ENCODE measurements at regions not wholly inside any gene's neighbourhood (a gene's known extent, or its start where the extent isn't known, plus 50 kb on each side); places are given as distances from the start of the nearest gene placed in this dataset.

GRCh38 chr17:53891726-53892125, 69.0 kb downstream of the KIF2B start:
- Histone ChIP-seq H3K36me3 (ENCODE audit: insufficient read depth, low read length) (no peaks in the 10 kb centered on the region), H3K27ac (ENCODE audit: low read depth, low read length, poor library complexity, severe bottlenecking) (no peak overlapping the region), H3K4me3 (ENCODE audit: low read depth, low read length, poor library complexity, severe bottlenecking) (no peak overlapping the region), H3K4me1 (ENCODE audit: insufficient read depth, low read length, severe bottlenecking) (no peaks in the 10 kb centered on the region), H2AFZ (ENCODE audit: low read length) (no peak overlapping the region), H3K27me3 (ENCODE audit: insufficient read depth, low read length) (no peaks in the 10 kb centered on the region), H3K9ac (ENCODE audit: low read length) (no peak overlapping the region), H3F3A (ENCODE audit: insufficient read depth, low read length) (no peaks in the 10 kb centered on the region), H4K20me1 (ENCODE audit: insufficient read depth, low read length) (no peaks in the 10 kb centered on the region), H3K4me2 (ENCODE audit: low read length) (no peak overlapping the region), H3K9me3 (ENCODE audit: low read length) (no peaks in the 10 kb centered on the region), H3K79me2 (ENCODE audit: insufficient read depth, low read length) (no peaks in the 10 kb centered on the region), H3K9me2 (ENCODE audit: low read depth, low read length) (no peaks in the 10 kb centered on the region)
- TF ChIP-seq EZH2 (IDR thresholded peaks at IDR 0.05; ENCODE audit: borderline replicate concordance, low read length), result no peak
- TF ChIP-seq, protein P1, sequence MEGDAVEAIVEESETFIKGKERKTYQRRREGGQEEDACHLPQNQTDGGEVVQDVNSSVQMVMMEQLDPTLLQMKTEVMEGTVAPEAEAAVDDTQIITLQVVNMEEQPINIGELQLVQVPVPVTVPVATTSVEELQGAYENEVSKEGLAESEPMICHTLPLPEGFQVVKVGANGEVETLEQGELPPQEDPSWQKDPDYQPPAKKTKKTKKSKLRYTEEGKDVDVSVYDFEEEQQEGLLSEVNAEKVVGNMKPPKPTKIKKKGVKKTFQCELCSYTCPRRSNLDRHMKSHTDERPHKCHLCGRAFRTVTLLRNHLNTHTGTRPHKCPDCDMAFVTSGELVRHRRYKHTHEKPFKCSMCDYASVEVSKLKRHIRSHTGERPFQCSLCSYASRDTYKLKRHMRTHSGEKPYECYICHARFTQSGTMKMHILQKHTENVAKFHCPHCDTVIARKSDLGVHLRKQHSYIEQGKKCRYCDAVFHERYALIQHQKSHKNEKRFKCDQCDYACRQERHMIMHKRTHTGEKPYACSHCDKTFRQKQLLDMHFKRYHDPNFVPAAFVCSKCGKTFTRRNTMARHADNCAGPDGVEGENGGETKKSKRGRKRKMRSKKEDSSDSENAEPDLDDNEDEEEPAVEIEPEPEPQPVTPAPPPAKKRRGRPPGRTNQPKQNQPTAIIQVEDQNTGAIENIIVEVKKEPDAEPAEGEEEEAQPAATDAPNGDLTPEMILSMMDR (IDR thresholded peaks at IDR 0.05; ENCODE audit: low read length), result no peak

GRCh38 chr17:53892222-53892621, 69.5 kb downstream of the KIF2B start:
- Histone ChIP-seq H3K9me3 (ENCODE audit: low read length) (no peaks in the 10 kb centered on the region), H3K36me3 (ENCODE audit: insufficient read depth, low read length) (no peaks in the 10 kb centered on the region), H2AFZ (ENCODE audit: low read length) (no peak overlapping the region), H3K9me2 (ENCODE audit: low read depth, low read length) (no peaks in the 10 kb centered on the region), H3K27ac (ENCODE audit: low read depth, low read length, poor library complexity, severe bottlenecking) (no peak overlapping the region), H4K20me1 (ENCODE audit: insufficient read depth, low read length) (no peaks in the 10 kb centered on the region), H3K79me2 (ENCODE audit: insufficient read depth, low read length) (no peaks in the 10 kb centered on the region), H3K9ac (ENCODE audit: low read length) (no peak overlapping the region), H3K27me3 (ENCODE audit: insufficient read depth, low read length) (no peaks in the 10 kb centered on the region), H3K4me1 (ENCODE audit: insufficient read depth, low read length, severe bottlenecking) (no peaks in the 10 kb centered on the region), H3K4me2 (ENCODE audit: low read length) (no peak overlapping the region), H3F3A (ENCODE audit: insufficient read depth, low read length) (no peaks in the 10 kb centered on the region), H3K4me3 (ENCODE audit: low read depth, low read length, poor library complexity, severe bottlenecking) (no peak overlapping the region)
- TF ChIP-seq, protein P1 (IDR thresholded peaks at IDR 0.05; ENCODE audit: low read length), result no peak
- TF ChIP-seq EZH2 (IDR thresholded peaks at IDR 0.05; ENCODE audit: borderline replicate concordance, low read length), result no peak

DNA sequence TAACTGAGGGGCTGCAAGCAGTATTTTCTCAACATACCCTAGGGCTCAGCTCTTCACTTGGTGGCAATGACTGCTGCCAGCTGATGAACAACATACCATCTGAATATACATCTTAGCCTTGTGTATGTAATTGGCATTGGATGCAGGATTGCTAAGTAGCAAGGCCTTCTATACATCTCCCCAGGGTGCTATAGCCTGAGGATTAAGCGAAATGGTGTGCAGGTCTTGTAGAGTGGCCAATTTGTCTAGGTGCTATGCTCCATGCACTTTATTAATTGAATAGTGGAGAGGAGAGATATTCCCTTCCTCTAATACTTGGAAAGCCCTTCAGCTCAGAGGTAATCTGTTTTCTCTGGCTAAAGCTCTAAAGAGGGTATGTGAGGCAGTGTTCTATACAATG, 71.9 kb downstream of the KIF2B start:
- no peaks in the 10 kb centered on the region for H3K79me2 ChIP-seq (ENCODE audit: insufficient read depth, low read length)
- no peaks in the 10 kb centered on the region for H4K20me1 ChIP-seq (ENCODE audit: insufficient read depth, low read length)
- H3K9ac ChIP-seq (ENCODE audit: low read length), result no peak overlapping the region
- no peak overlapping the region for H3K4me3 ChIP-seq (ENCODE audit: low read depth, low read length, poor library complexity, severe bottlenecking)
- H3K4me1 ChIP-seq (ENCODE audit: insufficient read depth, low read length, severe bottlenecking), result no peaks in the 10 kb centered on the region
- H3K9me3 ChIP-seq (ENCODE audit: low read length), result no peaks in the 10 kb centered on the region
- no peaks in the 10 kb centered on the region for H3K36me3 ChIP-seq (ENCODE audit: insufficient read depth, low read length)
- no peak overlapping the region for H2AFZ ChIP-seq (ENCODE audit: low read length)
- no peaks in the 10 kb centered on the region for H3K27me3 ChIP-seq (ENCODE audit: insufficient read depth, low read length)
- H3K9me2 ChIP-seq (ENCODE audit: low read depth, low read length), result no peaks in the 10 kb centered on the region
- H3K27ac ChIP-seq (ENCODE audit: low read depth, low read length, poor library complexity, severe bottlenecking), result no peak overlapping the region
- H3F3A ChIP-seq (ENCODE audit: insufficient read depth, low read length), result no peaks in the 10 kb centered on the region
- TF ChIP-seq EZH2 (IDR thresholded peaks at IDR 0.05; ENCODE audit: borderline replicate concordance, low read length), result no peak
- TF ChIP-seq, protein P1 (IDR thresholded peaks at IDR 0.05; ENCODE audit: low read length), result no peak
- no peak overlapping the region for H3K4me2 ChIP-seq (ENCODE audit: low read length)

Measured in OCI-LY1 (cell line).